IPS DF 6.9 (cell line): ENCODE measurements at regions not wholly inside any gene's neighbourhood (a gene's known extent, or its start where the extent isn't known, plus 50 kb on each side); places are given as distances from the start of the nearest gene placed in this dataset.
A peak's percentile ranks its signal among the peaks of the same experiment; 100 is the strongest.

Experiments used
- DNase-seq: peaks from one replicate; pipeline ENCODE4 v3.0.0-alpha.2; 2013; ENCODE audit warnings: low read depth, low spot score
- H3K27ac ChIP-seq: one replicate; pipeline ENCODE4 v1.5.1; 2013; ENCODE audit warnings: low read length, control low read depth
- H3K27me3 ChIP-seq: 2 replicates; pipeline ENCODE4 v1.6.1; 2013; ENCODE audit warnings: mild to moderate bottlenecking, low read length; ENCODE audit not compliant: control insufficient read depth, insufficient read depth
- H3K36me3 ChIP-seq: 2 replicates; pipeline ENCODE4 v1.6.1; 2013; ENCODE audit warnings: low read length; ENCODE audit not compliant: control insufficient read depth, insufficient read depth
- H3K4me1 ChIP-seq: 2 replicates; pipeline ENCODE4 v1.6.1; 2013; ENCODE audit warnings: low read length; ENCODE audit not compliant: control insufficient read depth, insufficient read depth
- H3K4me3 ChIP-seq: 2 replicates; pipeline ENCODE4 v1.5.1; 2013; ENCODE audit warnings: mild to moderate bottlenecking, low read length
- H3K9me3 ChIP-seq: 2 replicates; pipeline ENCODE4 v1.6.1; 2013; ENCODE audit warnings: low read length, inconsistent platforms; ENCODE audit not compliant: control insufficient read depth, insufficient read depth
- WGBS: extraction: QIAGEN DNeasy Blood & Tissue Kit; methylation state at CpG from one replicate; pipeline ENCODE4 v1.1.7; 2013; ENCODE audit warnings: mixed read lengths, missing lambda C conversion rate; ENCODE audit not compliant: insufficient read length, insufficient coverage; 5-methylcytosine and 5-hydroxymethylcytosine counted together

- DNase-seq = no peak
These were observed 118.6 kb downstream of the OGFRL1 start for GRCh38 chr6:71406865-71407860.

GRCh38 chr6:71408787-71409723 lies 120.4 kb downstream of the OGFRL1 start:
- Histone ChIP-seq H3K4me3 (no peak overlapping the region), H3K9me3 (no peaks in the 10 kb centered on the region), H3K4me1 (0 out of 2 replicates have a peak, but pooled peaks cover 3% of the 10 kb centered on the region), H3K27me3 (no peaks in the 10 kb centered on the region), H3K36me3 (no peaks in the 10 kb centered on the region), H3K27ac (no peak overlapping the region)
- no CpG with 5 or more reads among the region's 1 CpG for WGBS
- DNase-seq = no peak

More at GRCh38 chr6:71406865-71407860, 118.6 kb downstream of the OGFRL1 start:
- no CpG with 5 or more reads among the region's 5 CpGs for WGBS
- Histone ChIP-seq H3K9me3 (no peaks in the 10 kb centered on the region), H3K4me3 (no peak overlapping the region), H3K4me1 (peaks cover 3% of the 10 kb centered on the region; the same call in 1 of the 2 replicates), H3K27ac (no peak overlapping the region), H3K36me3 (no peaks in the 10 kb centered on the region), H3K27me3 (no peaks in the 10 kb centered on the region)

DNA sequence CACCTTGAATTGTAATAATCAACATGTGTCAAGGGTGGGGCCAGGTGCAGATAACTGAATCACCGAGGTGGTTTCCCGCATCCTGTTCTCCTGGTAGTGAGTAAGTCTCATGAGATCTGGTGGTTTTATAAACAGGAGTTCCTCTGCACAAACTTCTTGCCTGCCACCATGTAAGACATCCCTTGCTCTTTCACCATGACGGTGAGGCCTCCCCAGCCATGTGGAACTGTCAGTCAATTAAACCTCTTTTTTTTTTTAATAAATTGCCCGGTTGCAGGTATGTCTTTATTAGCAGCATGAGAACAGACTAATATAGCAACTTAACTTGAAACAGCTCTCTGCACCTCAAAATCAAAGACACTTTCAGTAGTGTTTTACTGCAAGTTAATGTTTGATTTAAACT lies 121.6 kb downstream of the OGFRL1 start:
- Histone ChIP-seq H3K4me3 (no peak overlapping the region), H3K9me3 (no peaks in the 10 kb centered on the region), H3K36me3 (no peaks in the 10 kb centered on the region), H3K27me3 (no peaks in the 10 kb centered on the region), H3K4me1 (0 out of 2 replicates have a peak, but pooled peaks cover 3% of the 10 kb centered on the region), H3K27ac (no peak overlapping the region)
- WGBS = no CpG with 5 or more reads among the region's 4 CpGs
- no peak for DNase-seq

GRCh38 chr6:71410681-71411080 lies 122.1 kb downstream of the OGFRL1 start:
- WGBS = no CpG with 5 or more reads among the region's 1 CpG
- Histone ChIP-seq H3K36me3 (no peaks in the 10 kb centered on the region), H3K4me3 (no peak overlapping the region), H3K27me3 (no peaks in the 10 kb centered on the region), H3K4me1 (0 out of 2 replicates have a peak, but pooled peaks cover 3% of the 10 kb centered on the region), H3K27ac (no peak overlapping the region), H3K9me3 (no peaks in the 10 kb centered on the region)
- no peak for DNase-seq

DNA sequence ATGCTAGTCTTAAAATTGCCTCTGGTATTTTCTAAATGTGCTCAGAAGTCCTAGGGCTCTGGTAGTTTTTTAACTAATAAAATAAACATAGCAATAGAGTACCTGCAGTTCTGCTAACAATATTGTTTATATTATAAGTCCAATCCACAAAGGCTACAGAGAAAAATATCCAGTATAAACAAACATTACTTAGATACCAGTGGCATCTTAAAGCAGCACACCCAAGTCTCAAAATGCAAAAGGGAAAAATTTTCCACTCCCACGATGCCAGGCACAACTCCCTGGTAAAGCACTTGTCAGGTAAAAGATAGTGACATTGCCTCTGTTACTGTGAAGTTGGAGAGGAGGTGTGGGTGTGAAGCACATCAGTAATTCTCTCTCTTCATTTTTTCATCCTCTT lies 123.3 kb downstream of the OGFRL1 start:
- no peak overlapping the region for H3K27ac ChIP-seq
- no peaks in the 10 kb centered on the region for H3K27me3 ChIP-seq
- no CpG with 5 or more reads among the region's 1 CpG for WGBS
- no peaks in the 10 kb centered on the region for H3K9me3 ChIP-seq
- H3K36me3 ChIP-seq = no peaks in the 10 kb centered on the region
- 0 out of 2 replicates have a peak, but pooled peaks cover 3% of the 10 kb centered on the region for H3K4me1 ChIP-seq
- no peak overlapping the region for H3K4me3 ChIP-seq
- DNase-seq = no peak

- Histone ChIP-seq H3K9me3 (no peaks in the 10 kb centered on the region), H3K4me3 (no peak overlapping the region), H3K36me3 (no peaks in the 10 kb centered on the region), H3K27me3 (no peaks in the 10 kb centered on the region), H3K27ac (no peak overlapping the region), H3K4me1 (no peaks in the 10 kb centered on the region)
- DNase-seq = no peak
- 100% methylated on average over 3 of the region's 4 CpGs for WGBS
These were observed 124.0 kb downstream of the OGFRL1 start for GRCh38 chr6:71412559-71413140.

DNA sequence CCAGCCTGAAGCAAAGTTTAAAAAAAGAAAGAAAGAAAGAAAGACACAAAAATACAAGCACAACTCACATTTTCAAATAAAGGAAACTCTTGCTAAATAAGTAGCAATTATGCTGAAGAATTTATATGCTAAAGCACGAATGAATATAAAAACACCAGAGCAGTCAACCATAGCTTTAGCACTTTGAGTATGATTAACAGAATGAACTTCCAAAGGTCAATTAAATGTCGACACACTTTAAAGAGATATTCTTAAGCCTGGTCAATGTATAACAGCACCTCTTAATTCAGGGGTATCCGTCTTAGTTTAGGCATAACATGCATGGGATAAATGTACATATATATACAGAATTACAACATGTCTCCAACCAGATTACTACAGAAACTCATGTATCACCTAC lies 125.9 kb downstream of the OGFRL1 start:
- Histone ChIP-seq H3K4me1 (no peaks in the 10 kb centered on the region), H3K4me3 (no peak overlapping the region), H3K9me3 (no peaks in the 10 kb centered on the region), H3K27me3 (no peaks in the 10 kb centered on the region), H3K36me3 (no peaks in the 10 kb centered on the region), H3K27ac (no peak overlapping the region)
- no CpG with 5 or more reads among the region's 3 CpGs for WGBS
- DNase-seq = no peak

DNA sequence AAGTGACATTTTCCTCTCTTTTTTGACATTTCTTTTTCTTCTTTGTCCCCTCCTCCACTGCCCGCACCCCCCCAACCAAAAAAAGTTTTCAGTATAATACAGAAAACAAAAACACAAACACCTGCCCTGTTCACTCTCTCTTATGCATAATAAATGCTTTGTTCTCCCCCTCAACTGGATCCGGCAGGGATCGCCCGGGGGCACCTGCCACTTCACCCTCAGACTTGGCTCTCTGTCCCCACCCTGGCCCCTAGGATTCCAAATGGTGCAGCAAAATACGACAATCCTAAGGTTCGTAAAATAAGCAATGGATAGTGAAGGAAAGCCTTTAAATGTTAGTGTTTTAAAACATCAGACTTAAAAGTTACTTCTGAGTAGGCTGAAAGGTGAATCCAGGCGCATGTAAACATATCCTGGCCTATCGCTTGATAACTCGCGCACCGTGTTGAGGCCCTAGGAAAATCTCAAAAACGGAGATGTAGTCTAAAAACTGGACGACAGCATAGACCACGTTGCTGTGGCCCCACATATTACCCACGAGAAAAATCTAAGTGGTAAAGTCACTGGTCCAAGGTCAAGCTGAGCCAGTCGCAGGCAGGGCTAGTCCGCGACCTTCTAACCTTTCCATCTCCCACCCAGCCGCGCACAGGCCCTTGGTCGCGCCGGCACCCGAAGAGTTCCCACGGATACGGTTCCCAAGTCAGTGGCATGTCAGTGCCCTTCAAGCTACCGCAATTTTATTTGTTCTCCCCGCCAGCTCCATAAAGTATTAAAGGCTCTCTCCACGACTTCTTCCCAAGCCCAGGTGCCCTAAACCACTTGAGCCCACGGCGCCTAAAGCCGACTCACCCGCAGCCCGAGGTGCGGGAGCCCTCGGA lies 130.8 kb downstream of the OGFRL1 start:
- H3K27ac ChIP-seq = no peak overlapping the region
- peak overlapping the region; percentile 77 for H3K4me3 ChIP-seq
- H3K9me3 ChIP-seq = no peaks in the 10 kb centered on the region
- no peak for DNase-seq
- no peaks in the 10 kb centered on the region for H3K27me3 ChIP-seq
- no peaks in the 10 kb centered on the region for H3K36me3 ChIP-seq
- H3K4me1 ChIP-seq = no peaks in the 10 kb centered on the region
- WGBS = no CpG with 5 or more reads among the region's 36 CpGs

DNA sequence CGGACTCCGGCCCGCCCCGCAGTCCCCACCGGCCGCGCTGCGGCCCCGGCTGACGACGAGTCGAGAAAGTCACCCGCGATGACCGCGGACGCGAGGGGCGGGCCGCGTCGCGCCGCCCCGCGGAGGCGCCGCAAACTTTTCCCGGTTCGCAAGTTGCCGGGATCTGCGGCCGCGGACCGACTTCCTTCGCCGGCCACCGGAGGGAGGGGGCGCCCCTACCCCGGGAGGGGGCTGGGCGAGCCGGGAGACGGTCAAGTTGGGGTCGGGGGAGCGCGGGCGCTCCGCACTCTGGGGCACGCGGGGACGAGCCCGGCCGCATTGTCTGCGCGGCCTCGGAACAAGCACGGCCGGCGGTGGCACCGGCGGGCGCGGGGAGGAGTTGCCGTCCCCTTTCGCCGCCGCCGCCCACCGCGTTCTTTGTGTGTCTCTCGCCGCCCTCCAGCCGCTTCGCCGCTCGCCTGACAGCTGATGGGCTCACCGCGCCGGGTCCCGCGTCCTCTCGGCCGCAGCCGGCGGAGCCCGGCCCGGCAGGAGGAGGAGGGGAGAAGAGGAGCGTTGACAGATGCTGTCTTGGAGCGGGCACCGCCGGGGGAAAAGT lies 131.6 kb downstream of the OGFRL1 start:
- Histone ChIP-seq H3K9me3 (no peaks in the 10 kb centered on the region), H3K4me1 (no peaks in the 10 kb centered on the region), H3K4me3 (peak overlapping the region; percentile 77), H3K36me3 (no peaks in the 10 kb centered on the region), H3K27ac (no peak overlapping the region), H3K27me3 (no peaks in the 10 kb centered on the region)
- no CpG with 5 or more reads among the region's 91 CpGs for WGBS
- no peak for DNase-seq
